Neural crest cell (in vitro differentiated cells): ENCODE measurements at regions not wholly inside any gene's neighbourhood (a gene's known extent, or its start where the extent isn't known, plus 50 kb on each side); places are given as distances from the start of the nearest gene placed in this dataset.

Experiments used
- DNase-seq: peaks from one replicate; pipeline ENCODE4 v3.0.0; 2021; ENCODE audit warnings: low read depth, mixed read lengths, low spot score
- H3K27ac Mint-ChIP-seq: one replicate; pipeline ENCODE4 v1.8.0; 2021; ENCODE audit warnings: mild to moderate bottlenecking, mixed read lengths; ENCODE audit not compliant: unreplicated experiment
- H3K27me3 Mint-ChIP-seq: 2 replicates; pipeline ENCODE4 v1.8.0; 2021; ENCODE audit warnings: low read depth, mild to moderate bottlenecking, mixed read lengths
- H3K36me3 Mint-ChIP-seq: 2 replicates; pipeline ENCODE4 v1.8.0; 2021; ENCODE audit warnings: low read depth, mild to moderate bottlenecking, mixed read lengths
- H3K4me1 Mint-ChIP-seq: 2 replicates; pipeline ENCODE4 v1.8.0; 2021; ENCODE audit warnings: mixed read lengths
- H3K4me3 Mint-ChIP-seq: one replicate; pipeline ENCODE4 v1.8.0; 2021; ENCODE audit warnings: mild to moderate bottlenecking, mixed read lengths
- H3K9me3 Mint-ChIP-seq: 2 replicates; pipeline ENCODE4 v1.8.0; 2021; ENCODE audit warnings: mixed read lengths
- TF ChIP-seq, protein P1 (sequence below): fragments of 200-600 bp; sonication (generic); conservative IDR thresholded peaks from 2 replicates; pipeline ENCODE4 v1.5.0; 2021; ENCODE audit warnings: antibody characterized with exemption, mild to moderate bottlenecking

DNA sequence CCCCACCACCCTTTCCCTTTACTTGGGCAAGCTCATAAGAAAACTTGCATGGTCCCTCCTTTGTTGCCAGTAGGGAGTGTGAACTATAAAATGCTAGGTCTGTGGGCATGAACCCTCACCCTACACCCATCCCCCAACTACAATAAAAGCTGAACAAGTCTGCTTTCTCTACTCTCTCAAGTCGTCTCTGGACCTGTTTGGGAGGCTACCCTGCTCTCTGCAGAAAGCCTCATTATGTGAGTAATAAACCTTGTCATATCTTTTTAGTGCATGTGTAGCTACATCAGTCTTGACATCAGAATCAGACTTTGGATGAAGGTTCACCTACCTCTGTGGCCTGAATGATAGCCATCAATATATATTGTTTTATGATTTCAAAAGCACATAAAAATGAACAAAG is 155.4 kb upstream of the FAM241A start:
- Mint-ChIP-seq H3K4me3 (no peak overlapping the region), H3K9me3 (no peaks in the 10 kb centered on the region), H3K27ac (no peak overlapping the region), H3K27me3 (peaks cover 3% of the 10 kb centered on the region), H3K36me3 (no peaks in the 10 kb centered on the region), H3K4me1 (peaks cover 5% of the 10 kb centered on the region)
- no peak for DNase-seq
- TF ChIP-seq, protein P1, sequence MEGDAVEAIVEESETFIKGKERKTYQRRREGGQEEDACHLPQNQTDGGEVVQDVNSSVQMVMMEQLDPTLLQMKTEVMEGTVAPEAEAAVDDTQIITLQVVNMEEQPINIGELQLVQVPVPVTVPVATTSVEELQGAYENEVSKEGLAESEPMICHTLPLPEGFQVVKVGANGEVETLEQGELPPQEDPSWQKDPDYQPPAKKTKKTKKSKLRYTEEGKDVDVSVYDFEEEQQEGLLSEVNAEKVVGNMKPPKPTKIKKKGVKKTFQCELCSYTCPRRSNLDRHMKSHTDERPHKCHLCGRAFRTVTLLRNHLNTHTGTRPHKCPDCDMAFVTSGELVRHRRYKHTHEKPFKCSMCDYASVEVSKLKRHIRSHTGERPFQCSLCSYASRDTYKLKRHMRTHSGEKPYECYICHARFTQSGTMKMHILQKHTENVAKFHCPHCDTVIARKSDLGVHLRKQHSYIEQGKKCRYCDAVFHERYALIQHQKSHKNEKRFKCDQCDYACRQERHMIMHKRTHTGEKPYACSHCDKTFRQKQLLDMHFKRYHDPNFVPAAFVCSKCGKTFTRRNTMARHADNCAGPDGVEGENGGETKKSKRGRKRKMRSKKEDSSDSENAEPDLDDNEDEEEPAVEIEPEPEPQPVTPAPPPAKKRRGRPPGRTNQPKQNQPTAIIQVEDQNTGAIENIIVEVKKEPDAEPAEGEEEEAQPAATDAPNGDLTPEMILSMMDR, result no peak

DNA sequence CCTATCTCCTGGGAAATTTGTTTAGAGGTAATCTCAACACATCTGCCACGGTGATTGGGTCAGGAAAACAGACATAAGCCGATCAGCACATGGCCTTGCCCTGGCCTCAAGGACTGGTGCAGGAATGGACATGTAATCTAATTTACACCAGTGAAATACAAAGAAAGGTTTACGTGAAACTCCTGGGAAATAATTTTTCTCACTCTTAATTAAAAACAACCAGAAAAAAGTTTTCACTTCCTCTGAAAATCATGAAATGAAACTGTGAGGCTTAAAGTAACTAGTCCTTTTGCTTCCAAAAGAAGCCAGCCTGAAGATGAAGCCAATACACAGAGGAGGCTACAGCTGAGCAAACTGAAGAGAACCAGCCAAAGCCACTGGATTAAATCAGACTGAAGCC is 154.1 kb upstream of the FAM241A start:
- Mint-ChIP-seq H3K4me1 (peaks cover 5% of the 10 kb centered on the region), H3K27ac (no peak overlapping the region), H3K4me3 (no peak overlapping the region), H3K9me3 (no peaks in the 10 kb centered on the region), H3K36me3 (no peaks in the 10 kb centered on the region), H3K27me3 (no peaks in the 10 kb centered on the region)
- TF ChIP-seq, protein P1, result no peak
- no peak for DNase-seq

DNA sequence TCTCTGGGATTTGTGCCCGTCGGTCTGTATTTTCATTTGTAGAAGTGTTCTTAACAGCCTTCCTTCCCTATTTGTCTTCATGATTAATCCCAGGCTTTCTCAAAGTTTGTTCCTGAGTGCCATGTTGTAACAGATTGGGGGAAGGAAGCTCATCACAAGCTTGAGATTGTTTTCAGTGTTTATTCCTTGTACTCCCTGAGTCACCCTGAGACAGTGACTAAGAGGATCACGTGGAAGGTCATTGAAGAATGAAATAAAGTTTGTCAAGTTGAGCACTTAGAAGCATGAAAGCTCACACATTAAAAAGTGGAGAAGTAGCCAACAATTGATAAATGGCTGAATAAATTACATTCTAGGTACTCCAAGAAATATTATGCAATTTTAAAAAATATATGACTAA is 153.5 kb upstream of the FAM241A start:
- Mint-ChIP-seq H3K4me3 (no peak overlapping the region), H3K27ac (no peak overlapping the region), H3K4me1 (peaks cover 5% of the 10 kb centered on the region), H3K9me3 (no peaks in the 10 kb centered on the region), H3K36me3 (no peaks in the 10 kb centered on the region), H3K27me3 (no peaks in the 10 kb centered on the region)
- no peak for DNase-seq
- TF ChIP-seq, protein P1, result no peak

DNA sequence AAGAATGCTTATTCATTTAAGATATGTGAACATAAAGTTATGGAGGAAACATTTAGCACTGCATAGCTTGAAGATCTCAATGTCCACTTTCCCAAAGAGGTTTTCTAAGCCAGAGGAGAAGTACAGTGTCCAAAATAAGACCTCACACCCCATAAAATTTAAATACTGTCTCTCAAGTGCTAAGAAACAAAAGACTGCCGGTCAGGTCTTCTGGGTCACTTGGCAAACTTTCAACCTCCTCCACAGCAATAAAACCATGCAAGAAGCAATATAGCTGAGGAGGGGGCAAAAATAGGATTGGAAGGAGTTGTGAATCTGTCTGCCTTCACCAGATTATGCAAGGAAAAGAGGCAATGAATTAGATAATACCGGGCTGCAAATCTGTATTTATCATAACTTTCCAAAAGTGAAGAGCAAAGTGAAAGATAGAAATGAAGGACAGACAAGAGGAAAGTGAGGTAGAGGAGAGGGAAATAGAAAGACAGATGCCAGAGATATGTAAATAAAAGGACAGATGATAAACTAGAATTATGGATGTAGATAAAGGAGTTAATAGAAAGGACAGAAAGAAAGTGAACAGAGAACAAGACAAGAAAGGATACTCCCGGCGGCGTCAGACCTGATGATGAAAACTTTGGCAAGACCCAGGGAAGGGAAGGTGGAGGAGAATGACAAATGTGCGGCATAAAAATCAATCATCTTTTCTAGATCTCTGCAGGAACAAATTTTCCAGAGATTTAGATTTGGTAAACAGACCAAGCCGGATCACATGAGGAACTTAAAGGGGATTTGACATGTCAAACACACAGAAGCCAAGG is 152.7 kb upstream of the FAM241A start:
- Mint-ChIP-seq H3K4me1 (peaks cover 5% of the 10 kb centered on the region), H3K27ac (no peak overlapping the region), H3K9me3 (no peaks in the 10 kb centered on the region), H3K36me3 (no peaks in the 10 kb centered on the region), H3K4me3 (no peak overlapping the region), H3K27me3 (no peaks in the 10 kb centered on the region)
- TF ChIP-seq, protein P1, result no peak
- DNase-seq, result no peak

DNA sequence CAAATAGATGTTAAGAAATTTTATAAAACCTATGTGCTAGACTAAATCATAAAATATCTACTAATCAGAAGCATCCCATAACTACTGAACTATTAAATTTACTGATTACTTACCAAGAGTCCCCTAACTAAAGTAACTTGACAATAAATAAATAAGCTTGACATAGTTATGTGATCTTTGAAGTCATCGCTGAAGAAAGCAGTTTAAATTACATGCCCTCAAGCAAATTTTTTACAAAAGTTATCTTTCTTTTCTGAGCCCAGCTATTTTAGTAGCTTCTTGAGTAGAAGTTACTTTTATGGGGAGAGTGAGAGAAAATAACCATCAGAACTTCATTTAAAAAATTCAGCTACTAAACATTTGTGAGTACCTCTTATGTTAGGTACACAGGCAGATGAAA is 150.9 kb upstream of the FAM241A start:
- TF ChIP-seq, protein P1, result no peak
- Mint-ChIP-seq H3K9me3 (no peaks in the 10 kb centered on the region), H3K27ac (no peak overlapping the region), H3K4me3 (no peak overlapping the region), H3K27me3 (no peaks in the 10 kb centered on the region), H3K36me3 (no peaks in the 10 kb centered on the region), H3K4me1 (peaks cover 5% of the 10 kb centered on the region)
- DNase-seq, result no peak
